KMS-11 (cell line): ENCODE measurements at regions not wholly inside any gene's neighbourhood (a gene's known extent, or its start where the extent isn't known, plus 50 kb on each side); places are given as distances from the start of the nearest gene placed in this dataset.

Experiments used
- H2AFZ ChIP-seq: fragments of 200-600 bp; sonication (generic); 2 replicates; pipeline ENCODE4 v1.6.1; 2016; ENCODE audit warnings: antibody characterized with exemption, mixed run types, low read depth
- H3K27ac ChIP-seq: fragments of 200-600 bp; sonication (generic); 2 replicates; pipeline ENCODE4 v1.6.1; 2016; ENCODE audit warnings: mild to moderate bottlenecking, mixed run types
- H3K27me3 ChIP-seq: fragments of 200-600 bp; sonication (generic); 2 replicates; pipeline ENCODE4 v1.6.1; 2017; ENCODE audit warnings: mild to moderate bottlenecking, low read depth, mixed run types, moderate library complexity; ENCODE audit not compliant: insufficient read depth
- H3K36me3 ChIP-seq: fragments of 200-600 bp; sonication (generic); 2 replicates; pipeline ENCODE4 v1.6.1; 2017; ENCODE audit warnings: mild to moderate bottlenecking, mixed run types; ENCODE audit not compliant: insufficient read depth
- H3K4me1 ChIP-seq: fragments of 200-600 bp; sonication (generic); 2 replicates; pipeline ENCODE4 v1.6.1; 2016; ENCODE audit warnings: mild to moderate bottlenecking, low read depth, mixed run types; ENCODE audit not compliant: poor library complexity, severe bottlenecking
- H3K4me2 ChIP-seq: fragments of 200-600 bp; sonication (generic); 2 replicates; pipeline ENCODE4 v1.7.0; 2016; ENCODE audit warnings: mild to moderate bottlenecking, mixed run types
- H3K4me3 ChIP-seq: fragments of 200-600 bp; sonication (generic); IDR thresholded peaks from 2 replicates; pipeline ENCODE4 v1.6.1; 2017; ENCODE audit warnings: low read depth, low read length, mixed read lengths; ENCODE audit not compliant: insufficient read depth
- H3K79me2 ChIP-seq: fragments of 200-600 bp; sonication (generic); 2 replicates; pipeline ENCODE4 v1.6.1; 2016; ENCODE audit warnings: low read depth, mixed run types; ENCODE audit not compliant: insufficient read depth
- H3K9ac ChIP-seq: fragments of 200-600 bp; sonication (generic); 2 replicates; pipeline ENCODE4 v1.6.1; 2016; ENCODE audit warnings: mild to moderate bottlenecking, mixed run types
- H4K20me1 ChIP-seq: fragments of 200-600 bp; sonication (generic); 2 replicates; pipeline ENCODE4 v1.6.1; 2016; ENCODE audit warnings: mild to moderate bottlenecking, mixed run types; ENCODE audit not compliant: insufficient read depth
- TF ChIP-seq, protein P1 (sequence below): fragments of 200-600 bp; sonication (generic); conservative IDR thresholded peaks from 2 replicates; pipeline ENCODE4 v1.6.1; 2017; ENCODE audit warnings: low read depth, mild to moderate bottlenecking, antibody characterized with exemption, low read length, moderate library complexity, mixed read lengths

DNA sequence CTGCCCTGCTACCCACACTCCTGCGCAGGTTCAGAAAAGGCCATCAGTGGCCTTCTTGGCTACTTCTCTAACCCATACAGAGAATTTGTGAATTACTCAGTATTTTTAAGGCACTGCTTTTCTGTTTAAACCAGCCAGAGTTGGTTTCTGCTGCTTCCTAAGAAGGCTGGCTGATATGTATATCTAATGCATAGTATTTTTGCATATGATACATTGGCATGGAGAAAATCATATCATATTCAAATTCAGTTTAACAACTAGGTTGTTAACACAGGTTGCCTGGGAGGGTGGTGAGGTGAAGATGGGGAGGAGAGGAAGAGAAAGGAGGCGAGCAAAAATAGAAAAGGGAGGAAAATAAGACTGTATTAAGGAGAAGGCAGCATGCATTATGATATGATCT is 132.8 kb upstream of the ADPGK start:
- H2AFZ ChIP-seq = no peak overlapping the region
- no peaks in the 10 kb centered on the region for H3K79me2 ChIP-seq
- H4K20me1 ChIP-seq = no peaks in the 10 kb centered on the region
- H3K36me3 ChIP-seq = no peaks in the 10 kb centered on the region
- H3K27me3 ChIP-seq = no peaks in the 10 kb centered on the region
- no peak overlapping the region for H3K4me2 ChIP-seq
- H3K9ac ChIP-seq = no peak overlapping the region
- no peaks in the 10 kb centered on the region for H3K4me1 ChIP-seq
- no peak overlapping the region for H3K27ac ChIP-seq
- H3K4me3 ChIP-seq = no peak overlapping the region
- TF ChIP-seq, protein P1, sequence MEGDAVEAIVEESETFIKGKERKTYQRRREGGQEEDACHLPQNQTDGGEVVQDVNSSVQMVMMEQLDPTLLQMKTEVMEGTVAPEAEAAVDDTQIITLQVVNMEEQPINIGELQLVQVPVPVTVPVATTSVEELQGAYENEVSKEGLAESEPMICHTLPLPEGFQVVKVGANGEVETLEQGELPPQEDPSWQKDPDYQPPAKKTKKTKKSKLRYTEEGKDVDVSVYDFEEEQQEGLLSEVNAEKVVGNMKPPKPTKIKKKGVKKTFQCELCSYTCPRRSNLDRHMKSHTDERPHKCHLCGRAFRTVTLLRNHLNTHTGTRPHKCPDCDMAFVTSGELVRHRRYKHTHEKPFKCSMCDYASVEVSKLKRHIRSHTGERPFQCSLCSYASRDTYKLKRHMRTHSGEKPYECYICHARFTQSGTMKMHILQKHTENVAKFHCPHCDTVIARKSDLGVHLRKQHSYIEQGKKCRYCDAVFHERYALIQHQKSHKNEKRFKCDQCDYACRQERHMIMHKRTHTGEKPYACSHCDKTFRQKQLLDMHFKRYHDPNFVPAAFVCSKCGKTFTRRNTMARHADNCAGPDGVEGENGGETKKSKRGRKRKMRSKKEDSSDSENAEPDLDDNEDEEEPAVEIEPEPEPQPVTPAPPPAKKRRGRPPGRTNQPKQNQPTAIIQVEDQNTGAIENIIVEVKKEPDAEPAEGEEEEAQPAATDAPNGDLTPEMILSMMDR = no peak

GRCh38 chr15:72915843-72916242 is 132.3 kb upstream of the ADPGK start:
- H3K4me2 ChIP-seq = no peak overlapping the region
- no peak overlapping the region for H3K27ac ChIP-seq
- H3K9ac ChIP-seq = no peak overlapping the region
- no peaks in the 10 kb centered on the region for H3K79me2 ChIP-seq
- H3K27me3 ChIP-seq = no peaks in the 10 kb centered on the region
- no peak overlapping the region for H2AFZ ChIP-seq
- H3K36me3 ChIP-seq = no peaks in the 10 kb centered on the region
- no peak overlapping the region for H3K4me3 ChIP-seq
- no peaks in the 10 kb centered on the region for H4K20me1 ChIP-seq
- TF ChIP-seq, protein P1 = no peak
- H3K4me1 ChIP-seq = no peaks in the 10 kb centered on the region

GRCh38 chr15:72912996-72913395 is 129.4 kb upstream of the ADPGK start:
- no peak overlapping the region for H2AFZ ChIP-seq
- no peak overlapping the region for H3K9ac ChIP-seq

GRCh38 chr15:72912121-72912520 is 128.6 kb upstream of the ADPGK start:
- Histone ChIP-seq H3K4me1 (no peaks in the 10 kb centered on the region), H3K27ac (no peak overlapping the region), H3K79me2 (no peaks in the 10 kb centered on the region), H4K20me1 (no peaks in the 10 kb centered on the region), H3K36me3 (no peaks in the 10 kb centered on the region), H3K4me2 (no peak overlapping the region), H3K4me3 (no peak overlapping the region), H2AFZ (no peak overlapping the region), H3K27me3 (no peaks in the 10 kb centered on the region), H3K9ac (no peak overlapping the region)
- TF ChIP-seq, protein P1 = no peak

More at GRCh38 chr15:72912996-72913395, 129.4 kb upstream of the ADPGK start:
- H3K4me3 ChIP-seq = no peak overlapping the region
- no peak overlapping the region for H3K4me2 ChIP-seq
- no peaks in the 10 kb centered on the region for H4K20me1 ChIP-seq
- TF ChIP-seq, protein P1 = no peak
- no peaks in the 10 kb centered on the region for H3K36me3 ChIP-seq
- H3K27me3 ChIP-seq = no peaks in the 10 kb centered on the region
- no peaks in the 10 kb centered on the region for H3K79me2 ChIP-seq
- no peaks in the 10 kb centered on the region for H3K4me1 ChIP-seq
- no peak overlapping the region for H3K27ac ChIP-seq
